Ecto neural progenitor cell (in vitro differentiated cells): ENCODE measurements at regions not wholly inside any gene's neighbourhood (a gene's known extent, or its start where the extent isn't known, plus 50 kb on each side); places are given as distances from the start of the nearest gene placed in this dataset.

Source experiments
- DNase-seq: peaks from one replicate; pipeline ENCODE4 v3.0.0-alpha.2; 2018; ENCODE audit warnings: low spot score

- DNase-seq = peak; percentile 32
Observed at GRCh38 chr14:104440297-104440956, 139.1 kb upstream of the C14orf180 start.

GRCh38 chr14:104441275-104442106 is 138.1 kb upstream of the C14orf180 start:
- peak; percentile 40 for DNase-seq

GRCh38 chr14:104442107-104442551 is 137.4 kb upstream of the C14orf180 start:
- DNase-seq = peak; percentile 51

GRCh38 chr14:104442631-104443390 is 136.8 kb upstream of the C14orf180 start:
- DNase-seq = peak; percentile 64

- DNase-seq = peak; percentile 46
Observed at GRCh38 chr14:104443391-104444158, 136.0 kb upstream of the C14orf180 start.

- DNase-seq = no peak
Observed at GRCh38 chr14:104444159-104445030, 135.2 kb upstream of the C14orf180 start.

GRCh38 chr14:104445086-104445485 is 134.5 kb upstream of the C14orf180 start:
- no peak for DNase-seq

- DNase-seq = peak; percentile 34
Observed at GRCh38 chr14:104445832-104446381, 133.7 kb upstream of the C14orf180 start.

- no peak for DNase-seq
Observed at GRCh38 chr14:104446611-104447010, 133.0 kb upstream of the C14orf180 start.

- no peak for DNase-seq
Observed at GRCh38 chr14:104447750-104448149, 131.8 kb upstream of the C14orf180 start.

- no peak for DNase-seq
Observed at GRCh38 chr14:104448321-104448720, 131.2 kb upstream of the C14orf180 start.

- DNase-seq = no peak
Observed at GRCh38 chr14:104448721-104449120, 130.8 kb upstream of the C14orf180 start.

GRCh38 chr14:104450811-104451401 is 128.7 kb upstream of the C14orf180 start:
- DNase-seq = peak; percentile 29

GRCh38 chr14:104451474-104451873 is 128.1 kb upstream of the C14orf180 start:
- DNase-seq = no peak

GRCh38 chr14:104458845-104459244 is 120.7 kb upstream of the C14orf180 start:
- DNase-seq = peak; percentile 31

GRCh38 chr14:104460791-104461651 is 118.5 kb upstream of the C14orf180 start:
- peak; percentile 75 for DNase-seq

GRCh38 chr14:104461676-104462449 is 117.7 kb upstream of the C14orf180 start:
- DNase-seq = peak; percentile 67
